Endodermal cell (in vitro differentiated cells): ENCODE measurements at regions not wholly inside any gene's neighbourhood (a gene's known extent, or its start where the extent isn't known, plus 50 kb on each side); places are given as distances from the start of the nearest gene placed in this dataset.
A peak's percentile ranks its signal among the peaks of the same experiment; 100 is the strongest.

ENCODE experiments used
- DNase-seq: peaks from one replicate; pipeline ENCODE4 v3.0.0-alpha.2; 2017
- H3K27ac ChIP-seq: 2 replicates; pipeline ENCODE4 v1.5.1; 2013; ENCODE audit warnings: mild to moderate bottlenecking, low read depth, low read length, moderate library complexity
- H3K27me3 ChIP-seq: 2 replicates; pipeline ENCODE4 v1.6.1; 2013; ENCODE audit warnings: mild to moderate bottlenecking, low read length, moderate library complexity; ENCODE audit not compliant: insufficient read depth, control insufficient read depth, poor library complexity, severe bottlenecking
- H3K36me3 ChIP-seq: 2 replicates; pipeline ENCODE4 v1.7.0; 2013; ENCODE audit warnings: mild to moderate bottlenecking, low read length, moderate library complexity; ENCODE audit not compliant: control insufficient read depth, insufficient read depth
- H3K4me1 ChIP-seq: one replicate; pipeline ENCODE4 v1.7.0; 2013; ENCODE audit warnings: low read length; ENCODE audit not compliant: control insufficient read depth, insufficient read depth
- H3K4me3 ChIP-seq: 2 replicates; pipeline ENCODE4 v1.5.1; 2013; ENCODE audit warnings: mild to moderate bottlenecking, low read length, moderate library complexity
- H3K9ac ChIP-seq: 2 replicates; pipeline ENCODE4 v1.6.1; 2013; ENCODE audit warnings: mild to moderate bottlenecking, low read length, moderate library complexity; ENCODE audit not compliant: poor library complexity, severe bottlenecking; ENCODE audit errors: extremely low read depth
- H3K9me3 ChIP-seq: 2 replicates; pipeline ENCODE4 v1.6.1; 2013; ENCODE audit warnings: mild to moderate bottlenecking, low read length, moderate library complexity; ENCODE audit not compliant: control insufficient read depth
- H3K27ac Mint-ChIP-seq: 2 replicates; pipeline ENCODE4 v1.8.0; 2020; ENCODE audit warnings: mixed read lengths
- H3K27me3 Mint-ChIP-seq: 2 replicates; pipeline ENCODE4 v1.8.0; 2021; ENCODE audit warnings: mild to moderate bottlenecking, mixed read lengths; ENCODE audit not compliant: insufficient read depth
- H3K36me3 Mint-ChIP-seq: 2 replicates; pipeline ENCODE4 v1.8.0; 2020; ENCODE audit warnings: low read depth, mixed read lengths
- H3K4me1 Mint-ChIP-seq: 2 replicates; pipeline ENCODE4 v1.8.0; 2020; ENCODE audit warnings: mixed read lengths
- H3K4me3 Mint-ChIP-seq: 2 replicates; pipeline ENCODE4 v1.8.0; 2020; ENCODE audit warnings: mild to moderate bottlenecking, moderate library complexity, mixed read lengths
- H3K9me3 Mint-ChIP-seq: 2 replicates; pipeline ENCODE4 v1.8.0; 2020; ENCODE audit warnings: mild to moderate bottlenecking, mixed read lengths
- WGBS, 2 experiments: methylation state at CpG; one replicate each; pipeline versions ENCODE4 v1.1.5 to v1.1.7; 2013; ENCODE audit warnings: missing lambda C conversion rate in 2 of 2, mixed read lengths in 1 of 2; ENCODE audit not compliant: insufficient coverage in 1 of 2, insufficient read length in 1 of 2; 5-methylcytosine and 5-hydroxymethylcytosine counted together
- TF ChIP-seq, protein P1 (sequence below): fragments of 200-600 bp; sonication (generic); conservative IDR thresholded peaks from 2 replicates; pipeline ENCODE4 v1.5.0; 2021; ENCODE audit warnings: antibody characterized with exemption, mild to moderate bottlenecking

DNA sequence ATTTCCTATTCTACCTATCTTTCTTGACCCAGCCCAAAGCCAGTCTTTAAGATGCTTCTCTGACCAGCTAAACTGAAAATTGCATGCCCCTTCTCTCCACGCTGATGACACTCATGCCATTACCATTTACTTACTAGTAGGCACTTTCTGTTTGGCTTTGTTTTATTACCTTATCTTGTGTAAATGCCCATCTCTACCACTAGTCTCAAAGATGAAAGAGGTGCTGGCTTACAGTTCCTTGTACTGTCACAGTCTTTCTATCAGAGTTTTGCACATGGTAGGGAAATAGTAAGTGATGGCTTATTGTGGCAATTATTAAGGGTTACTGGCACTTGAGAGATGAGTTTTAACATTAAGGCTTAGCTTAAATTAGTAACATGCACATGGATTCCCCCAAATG lies 352.1 kb downstream of the RBM43 start:
- H3K27ac Mint-ChIP-seq, result no peak overlapping the region
- Histone ChIP-seq H3K27me3 (no peaks in the 10 kb centered on the region), H3K36me3 (no peaks in the 10 kb centered on the region), H3K9ac (no peak overlapping the region), H3K27ac (no peak overlapping the region), H3K9me3 (no peaks in the 10 kb centered on the region), H3K4me3 (no peak overlapping the region), H3K4me1 (no peaks in the 10 kb centered on the region)
- WGBS, 2 experiments, result 97 to 100% methylated on average over 1 of the region's 1 CpG
- H3K9me3 Mint-ChIP-seq, result no peaks in the 10 kb centered on the region
- no peak for DNase-seq
- no peaks in the 10 kb centered on the region for H3K36me3 Mint-ChIP-seq
- no peaks in the 10 kb centered on the region for H3K27me3 Mint-ChIP-seq
- peaks cover 1% of the 10 kb centered on the region for H3K4me1 Mint-ChIP-seq
- TF ChIP-seq, protein P1, sequence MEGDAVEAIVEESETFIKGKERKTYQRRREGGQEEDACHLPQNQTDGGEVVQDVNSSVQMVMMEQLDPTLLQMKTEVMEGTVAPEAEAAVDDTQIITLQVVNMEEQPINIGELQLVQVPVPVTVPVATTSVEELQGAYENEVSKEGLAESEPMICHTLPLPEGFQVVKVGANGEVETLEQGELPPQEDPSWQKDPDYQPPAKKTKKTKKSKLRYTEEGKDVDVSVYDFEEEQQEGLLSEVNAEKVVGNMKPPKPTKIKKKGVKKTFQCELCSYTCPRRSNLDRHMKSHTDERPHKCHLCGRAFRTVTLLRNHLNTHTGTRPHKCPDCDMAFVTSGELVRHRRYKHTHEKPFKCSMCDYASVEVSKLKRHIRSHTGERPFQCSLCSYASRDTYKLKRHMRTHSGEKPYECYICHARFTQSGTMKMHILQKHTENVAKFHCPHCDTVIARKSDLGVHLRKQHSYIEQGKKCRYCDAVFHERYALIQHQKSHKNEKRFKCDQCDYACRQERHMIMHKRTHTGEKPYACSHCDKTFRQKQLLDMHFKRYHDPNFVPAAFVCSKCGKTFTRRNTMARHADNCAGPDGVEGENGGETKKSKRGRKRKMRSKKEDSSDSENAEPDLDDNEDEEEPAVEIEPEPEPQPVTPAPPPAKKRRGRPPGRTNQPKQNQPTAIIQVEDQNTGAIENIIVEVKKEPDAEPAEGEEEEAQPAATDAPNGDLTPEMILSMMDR, result peak; percentile 69
- no peak overlapping the region for H3K4me3 Mint-ChIP-seq

DNA sequence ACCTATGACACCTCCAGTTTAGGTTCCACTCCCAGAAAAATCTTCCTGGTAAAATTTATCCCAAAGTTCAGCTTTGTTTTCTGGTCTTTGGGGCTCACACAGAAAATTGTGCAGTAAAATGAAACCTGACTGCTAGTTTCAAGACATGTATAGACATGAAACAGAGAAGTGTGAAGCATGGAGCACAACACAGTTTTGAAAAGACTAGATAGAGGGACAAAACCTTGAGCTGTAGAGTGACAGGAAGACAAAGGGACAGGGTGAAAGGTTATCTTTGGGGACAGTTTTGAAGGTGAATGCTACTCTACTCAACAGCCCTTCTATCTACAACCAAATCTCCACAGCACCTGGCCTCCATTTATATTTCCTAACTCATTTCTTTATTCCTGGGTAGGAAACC lies 352.6 kb downstream of the RBM43 start:
- no peaks in the 10 kb centered on the region for H3K27me3 ChIP-seq
- H3K27ac ChIP-seq, result no peak overlapping the region
- no peak overlapping the region for H3K4me3 ChIP-seq
- Mint-ChIP-seq H3K36me3 (no peaks in the 10 kb centered on the region), H3K27me3 (no peaks in the 10 kb centered on the region), H3K4me3 (no peak overlapping the region), H3K27ac (no peak overlapping the region), H3K4me1 (peaks cover 1% of the 10 kb centered on the region), H3K9me3 (no peaks in the 10 kb centered on the region)
- H3K9me3 ChIP-seq, result no peaks in the 10 kb centered on the region
- no peaks in the 10 kb centered on the region for H3K4me1 ChIP-seq
- no peaks in the 10 kb centered on the region for H3K36me3 ChIP-seq
- DNase-seq, result no peak
- H3K9ac ChIP-seq, result no peak overlapping the region
- TF ChIP-seq, protein P1, result no peak

- Histone ChIP-seq H3K9ac (no peak overlapping the region), H3K4me3 (no peak overlapping the region), H3K9me3 (no peaks in the 10 kb centered on the region), H3K4me1 (no peaks in the 10 kb centered on the region), H3K36me3 (no peaks in the 10 kb centered on the region), H3K27me3 (no peaks in the 10 kb centered on the region), H3K27ac (no peak overlapping the region)
- TF ChIP-seq, protein P1, result no peak
- no peak overlapping the region for H3K4me3 Mint-ChIP-seq
- peaks cover 1% of the 10 kb centered on the region for H3K4me1 Mint-ChIP-seq
- WGBS, 2 experiments, result 90 to 100% methylated on average over 1 to 3 of the region's 4 CpGs
- no peaks in the 10 kb centered on the region for H3K9me3 Mint-ChIP-seq
- no peaks in the 10 kb centered on the region for H3K36me3 Mint-ChIP-seq
- no peak for DNase-seq
- no peaks in the 10 kb centered on the region for H3K27me3 Mint-ChIP-seq
- no peak overlapping the region for H3K27ac Mint-ChIP-seq
Observed at GRCh38 chr2:150907466-150907865, 354.2 kb downstream of the RBM43 start.
